LoVo (cell line): ENCODE measurements at regions not wholly inside any gene's neighbourhood (a gene's known extent, or its start where the extent isn't known, plus 50 kb on each side); places are given as distances from the start of the nearest gene placed in this dataset.
A peak's percentile ranks its signal among the peaks of the same experiment; 100 is the strongest.

Experiments used
- DNase-seq: peaks from one replicate; pipeline ENCODE4 v3.0.0-alpha.2; 2016; ENCODE audit warnings: low spot score

GRCh38 chr9:109883623-109884022 lies 103.6 kb downstream of the PALM2AKAP2 start:
- DNase-seq: no peak

- no peak for DNase-seq
These were observed 106.0 kb downstream of the PALM2AKAP2 start for GRCh38 chr9:109886041-109886440.

- no peak for DNase-seq
These were observed 106.6 kb downstream of the PALM2AKAP2 start for GRCh38 chr9:109886617-109887016.

- DNase-seq: no peak
These were observed 107.1 kb downstream of the PALM2AKAP2 start for GRCh38 chr9:109887079-109887478.

- no peak for DNase-seq
These were observed 108.7 kb downstream of the PALM2AKAP2 start for GRCh38 chr9:109888695-109889094.

- no peak for DNase-seq
These were observed 109.5 kb downstream of the PALM2AKAP2 start for GRCh38 chr9:109889456-109889855.

- DNase-seq: no peak
These were observed 113.2 kb downstream of the PALM2AKAP2 start for GRCh38 chr9:109893241-109893640.

- no peak for DNase-seq
These were observed 114.5 kb downstream of the PALM2AKAP2 start for GRCh38 chr9:109894473-109894872.

GRCh38 chr9:109894921-109895758 lies 115.1 kb downstream of the PALM2AKAP2 start:
- no peak for DNase-seq

GRCh38 chr9:109901201-109901600 lies 121.2 kb downstream of the PALM2AKAP2 start:
- DNase-seq: no peak

- peak; percentile 72 for DNase-seq
These were observed 123.6 kb downstream of the PALM2AKAP2 start for GRCh38 chr9:109903515-109904138.

- DNase-seq: no peak
These were observed 124.7 kb downstream of the PALM2AKAP2 start for GRCh38 chr9:109904666-109905065.

GRCh38 chr9:109905472-109905871 lies 125.5 kb downstream of the PALM2AKAP2 start:
- no peak for DNase-seq

- no peak for DNase-seq
These were observed 126.9 kb downstream of the PALM2AKAP2 start for GRCh38 chr9:109906766-109907382.

- DNase-seq: no peak
These were observed 127.4 kb downstream of the PALM2AKAP2 start for GRCh38 chr9:109907400-109907799.

GRCh38 chr9:109907810-109908458 lies 127.9 kb downstream of the PALM2AKAP2 start:
- no peak for DNase-seq

- no peak for DNase-seq
These were observed 128.7 kb downstream of the PALM2AKAP2 start for GRCh38 chr9:109908459-109909390.

GRCh38 chr9:109910671-109911518 lies 130.9 kb downstream of the PALM2AKAP2 start:
- peak; percentile 27 for DNase-seq

- no peak for DNase-seq
These were observed 132.1 kb downstream of the PALM2AKAP2 start for GRCh38 chr9:109912082-109912582.
